GM21528 (cell line): ENCODE measurements at regions not wholly inside any gene's neighbourhood (a gene's known extent, or its start where the extent isn't known, plus 50 kb on each side); places are given as distances from the start of the nearest gene placed in this dataset.
A peak's percentile ranks its signal among the peaks of the same experiment; 100 is the strongest.
"Not testable (repeated sequence)": the region's sequence is repeated elsewhere in the genome, so short reads cannot be mapped to it uniquely, and the experiment has no call there.

Source experiments
- ATAC-seq: cut with Tn5 transposase; IDR thresholded peaks from one replicate; pipeline ENCODE4 v1.9.1; 2021; ENCODE audit warnings: mild to moderate bottlenecking, moderate library complexity; ENCODE audit not compliant: unreplicated experiment, low FRiP score

- no peak for ATAC-seq
Observed at GRCh38 chr10:25076506-25077177, 60.2 kb downstream of the THNSL1 start.

GRCh38 chr10:25078658-25079431 lies 62.4 kb downstream of the THNSL1 start:
- ATAC-seq = no peak

GRCh38 chr10:25080880-25081581 lies 64.6 kb downstream of the THNSL1 start:
- ATAC-seq = peak; percentile 87

GRCh38 chr10:25082276-25083204 lies 66.1 kb downstream of the THNSL1 start:
- ATAC-seq = no peak

- no peak for ATAC-seq
Observed at GRCh38 chr10:25083546-25084111, 67.2 kb downstream of the THNSL1 start.

- no peak for ATAC-seq
Observed at GRCh38 chr10:25084447-25084846, 68.0 kb downstream of the THNSL1 start.

GRCh38 chr10:25094590-25094989 lies 78.2 kb downstream of the THNSL1 start:
- no peak for ATAC-seq

GRCh38 chr10:25097669-25098411 lies 77.0 kb upstream of the GPR158 start:
- no peak for ATAC-seq

GRCh38 chr10:25100141-25100540 lies 74.7 kb upstream of the GPR158 start:
- no peak for ATAC-seq

- ATAC-seq = no peak
Observed at GRCh38 chr10:25101461-25102146, 73.2 kb upstream of the GPR158 start.

- ATAC-seq = no peak
Observed at GRCh38 chr10:25102147-25102822, 72.5 kb upstream of the GPR158 start.

- ATAC-seq = no peak
Observed at GRCh38 chr10:25103703-25104102, 71.1 kb upstream of the GPR158 start.

GRCh38 chr10:25104441-25104840 lies 70.4 kb upstream of the GPR158 start:
- ATAC-seq = no peak

GRCh38 chr10:25105262-25105661 lies 69.5 kb upstream of the GPR158 start:
- no peak for ATAC-seq

- no peak for ATAC-seq
Observed at GRCh38 chr10:25105743-25106260, 69.0 kb upstream of the GPR158 start.

- ATAC-seq = no peak
Observed at GRCh38 chr10:25107756-25108155, 67.0 kb upstream of the GPR158 start.

- not testable (repeated sequence) for ATAC-seq
Observed at GRCh38 chr10:25109896-25110295, 64.9 kb upstream of the GPR158 start.

- no peak for ATAC-seq
Observed at GRCh38 chr10:25112016-25112415, 62.8 kb upstream of the GPR158 start.
